HEK293 (cell line): ENCODE measurements at regions not wholly inside any gene's neighbourhood (a gene's known extent, or its start where the extent isn't known, plus 50 kb on each side); places are given as distances from the start of the nearest gene placed in this dataset.

Experiments
- CTCF ChIP-seq: fragments of 450-650 bp; formaldehyde crosslinking; IDR thresholded peaks from 2 replicates; pipeline ENCODE4 v1.5.1; 2016; ENCODE audit warnings: missing biosample characterization, missing genetic modification characterization
- YY1 ChIP-seq: fragments of 450-650 bp; formaldehyde crosslinking; IDR thresholded peaks from 2 replicates; pipeline ENCODE4 v1.5.1; 2018; ENCODE audit warnings: missing biosample characterization, missing genetic modification characterization
- ZNF175 ChIP-seq: fragments of 450-650 bp; formaldehyde crosslinking; IDR thresholded peaks from 2 replicates; pipeline ENCODE4 v1.5.1; 2016; ENCODE audit warnings: missing biosample characterization, missing genetic modification characterization
- ZNF274 ChIP-seq, 2 experiments: fragments of 200-500 bp in 1 of 2; fragments of 450-650 bp in 1 of 2; sonication (Bioruptor generic) in 1 of 2; formaldehyde crosslinking in 1 of 2; IDR thresholded peaks; 2 replicates each; pipeline versions ENCODE4 v1.5.1 to v1.6.1; 2014 to 2016; ENCODE audit warnings: borderline replicate concordance in 1 of 2, inconsistent platforms in 1 of 2, low read length in 1 of 2, missing biosample characterization in 1 of 2, missing genetic modification characterization in 1 of 2

DNA sequence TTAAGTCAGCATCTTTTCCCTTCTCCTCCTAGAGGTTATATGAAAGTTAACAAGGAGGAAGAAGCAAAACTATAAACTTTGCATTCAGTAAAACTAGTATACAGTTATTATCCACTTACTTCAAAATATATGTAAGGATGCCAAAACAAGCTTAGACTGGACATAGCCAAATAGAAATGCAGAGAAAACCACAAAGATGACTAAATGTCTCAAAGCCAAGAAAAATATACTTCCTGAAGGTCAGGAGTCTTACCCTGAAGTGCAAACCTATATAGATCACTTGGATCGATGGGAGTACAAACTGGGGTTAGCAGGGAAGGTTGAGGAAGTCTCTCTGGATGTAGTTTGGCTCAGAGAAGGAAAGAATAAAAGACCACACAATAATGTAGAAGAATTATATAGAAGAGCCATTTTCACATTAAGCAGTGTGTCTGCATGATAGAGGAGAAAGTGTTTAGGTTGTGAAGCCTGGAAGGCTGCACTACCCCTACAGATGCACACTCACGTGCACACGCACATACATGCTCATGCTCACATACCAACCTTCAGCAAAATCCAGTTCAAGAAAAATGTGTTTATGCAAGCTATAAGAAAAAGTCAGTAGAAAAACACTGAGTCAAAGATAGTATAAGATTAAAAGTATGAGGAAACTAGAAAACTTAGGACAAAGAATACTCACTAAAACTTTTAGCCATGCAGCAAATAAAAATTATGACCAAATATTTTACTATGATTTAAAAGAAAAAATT is 112.1 kb upstream of the RXFP2 start:
- TF ChIP-seq ZNF175 (tag by site-specific recombination) (no peak), YY1 (tag by site-specific recombination) (no peak), ZNF274 (IDR thresholded peaks at IDR 0.05; ENCODE audit: low read length) (no peak), ZNF274 (tag by site-specific recombination; IDR thresholded peaks at IDR 0.05; ENCODE audit: borderline replicate concordance) (no peak), CTCF (tag by site-specific recombination) (no peak)
